Medulla oblongata (tissue), 1 donor: ENCODE measurements at regions not wholly inside any gene's neighbourhood (a gene's known extent, or its start where the extent isn't known, plus 50 kb on each side); places are given as distances from the start of the nearest gene placed in this dataset.

Source experiments
- DNase-seq: peaks from one replicate; pipeline ENCODE4 v3.0.0-alpha.2; 2015; ENCODE audit errors: extremely low spot score

DNA sequence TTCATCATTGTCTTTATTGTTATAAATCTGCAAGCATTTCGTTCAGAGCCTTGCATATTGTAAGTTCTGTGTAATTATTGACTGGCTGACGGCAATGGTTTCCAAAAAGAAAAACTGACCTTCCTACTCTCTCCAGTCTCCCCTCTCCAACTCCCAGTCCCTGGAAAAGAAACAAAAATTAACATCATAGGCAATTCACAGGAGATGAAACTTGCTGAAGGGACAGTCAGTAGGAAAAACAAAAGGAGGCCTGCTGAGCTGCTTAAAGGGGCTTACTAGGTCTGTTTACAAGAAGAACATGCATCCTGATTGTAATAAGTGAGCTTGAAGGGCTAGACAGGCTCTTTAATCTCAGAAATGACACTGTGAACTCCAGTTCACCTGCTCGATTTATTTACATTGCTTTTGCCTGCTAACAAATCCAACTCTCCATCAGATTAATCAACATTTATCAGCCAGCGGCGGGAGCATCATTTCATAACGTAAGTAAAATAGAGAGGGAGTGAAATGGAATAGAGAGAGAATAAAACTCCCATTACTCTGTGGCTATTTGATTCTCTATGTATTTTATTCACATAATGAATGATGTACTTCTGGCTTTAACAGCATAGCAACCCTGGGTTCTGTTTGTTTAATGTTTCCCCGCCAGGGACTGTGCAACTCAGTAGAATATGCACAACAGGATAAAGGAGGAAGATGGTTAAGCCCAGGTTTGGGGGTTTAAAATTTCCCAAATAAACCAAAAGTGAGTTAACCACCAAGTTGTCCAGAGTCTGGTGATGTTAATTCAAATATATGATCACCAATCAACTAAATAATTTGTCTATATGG, 256.7 kb upstream of the SETBP1 start:
- DNase-seq = no peak

DNA sequence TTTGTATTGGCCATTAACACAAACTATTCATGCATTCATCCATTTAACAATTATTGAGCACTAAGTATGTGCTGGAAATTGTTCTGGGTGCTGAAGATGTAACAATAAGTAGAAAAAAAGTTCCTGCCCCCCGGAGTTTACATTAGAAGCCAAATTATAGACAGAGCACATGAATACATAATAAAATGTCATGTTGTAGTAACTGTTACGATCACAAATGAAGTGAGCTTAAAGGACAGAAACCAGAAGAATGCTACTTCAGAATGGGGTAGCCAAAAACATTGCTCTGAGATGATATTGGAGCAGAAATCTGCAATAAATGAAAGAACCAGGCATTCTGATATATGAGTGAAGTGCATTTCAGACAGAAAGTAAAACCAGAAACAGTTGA, 256.0 kb upstream of the SETBP1 start:
- DNase-seq = no peak

DNA sequence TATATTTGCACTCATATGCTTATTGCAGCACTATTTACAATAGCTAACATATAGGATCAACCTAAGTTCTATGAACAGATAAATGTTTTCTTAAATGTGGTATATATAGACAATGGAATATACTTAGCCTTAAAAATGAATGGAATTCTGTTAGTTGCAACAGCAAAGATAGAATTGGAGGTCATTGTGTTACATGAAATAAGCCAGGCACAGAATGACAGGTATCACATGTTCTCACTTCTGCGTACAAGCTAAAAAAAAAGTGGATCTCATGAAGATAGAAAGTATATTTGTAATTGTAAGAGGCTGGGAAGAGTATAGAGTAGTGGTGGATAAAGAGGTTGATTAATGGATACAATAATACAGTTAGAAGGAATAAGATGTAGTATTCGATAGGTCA, 255.5 kb upstream of the SETBP1 start:
- DNase-seq = no peak

DNA sequence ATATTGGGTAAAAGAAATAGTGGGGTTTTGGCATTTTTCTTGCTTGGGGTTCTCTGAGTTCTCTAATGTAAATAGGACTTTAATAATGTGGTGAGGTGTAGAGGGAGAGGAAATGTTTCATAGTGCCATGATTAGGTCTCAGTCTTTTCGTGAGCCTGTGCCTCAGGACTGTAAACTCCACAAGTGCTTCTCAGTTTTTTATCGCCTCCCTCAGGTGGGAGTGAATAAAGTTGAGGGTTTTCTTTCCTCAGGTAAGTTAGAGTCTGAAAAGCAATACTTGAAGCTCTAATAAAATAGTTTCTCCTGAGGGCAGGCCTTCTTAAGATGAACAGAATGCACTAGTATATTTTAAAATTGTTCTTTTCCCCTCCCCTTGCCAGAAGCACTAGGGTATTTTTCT, 243.1 kb upstream of the SETBP1 start:
- DNase-seq = no peak

DNA sequence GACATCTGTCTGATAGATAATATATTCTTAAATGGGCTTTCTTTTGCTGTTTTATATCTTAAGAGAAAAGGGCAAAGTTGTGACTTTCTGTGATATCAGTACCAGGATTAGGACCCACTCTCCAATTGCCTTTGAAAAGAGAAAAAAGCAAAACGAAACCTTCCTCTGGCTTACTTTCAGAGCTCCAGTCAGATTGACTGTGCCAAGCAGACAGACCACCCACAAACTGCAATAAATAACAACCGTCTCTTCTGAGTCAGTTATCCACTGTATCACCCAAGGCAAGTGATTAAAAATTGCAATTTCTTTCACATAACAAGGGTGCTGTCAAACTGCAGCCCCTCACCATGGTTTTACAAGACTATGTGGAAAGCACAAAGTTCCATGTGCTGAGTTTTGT, 230.5 kb upstream of the SETBP1 start:
- DNase-seq = no peak

DNA sequence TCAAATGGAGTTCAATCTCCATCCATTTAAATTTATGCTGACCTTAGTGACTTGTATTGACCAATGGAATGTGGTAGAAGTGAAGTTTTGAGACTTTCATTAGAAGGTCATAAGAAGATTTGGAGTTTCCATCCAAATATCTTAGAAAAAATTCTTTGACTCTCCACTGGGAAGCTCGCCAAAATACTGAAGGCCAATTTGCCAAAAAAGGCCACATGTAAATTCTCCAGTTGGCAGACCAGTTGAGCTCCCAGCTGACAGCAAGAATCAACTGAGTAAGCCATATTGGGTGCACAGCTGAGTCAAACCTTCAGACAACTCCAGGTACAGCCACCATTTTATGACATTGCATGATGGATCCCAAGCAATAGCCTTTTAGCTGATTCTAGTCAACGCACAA, 228.3 kb upstream of the SETBP1 start:
- peak; percentile 14 for DNase-seq

DNA sequence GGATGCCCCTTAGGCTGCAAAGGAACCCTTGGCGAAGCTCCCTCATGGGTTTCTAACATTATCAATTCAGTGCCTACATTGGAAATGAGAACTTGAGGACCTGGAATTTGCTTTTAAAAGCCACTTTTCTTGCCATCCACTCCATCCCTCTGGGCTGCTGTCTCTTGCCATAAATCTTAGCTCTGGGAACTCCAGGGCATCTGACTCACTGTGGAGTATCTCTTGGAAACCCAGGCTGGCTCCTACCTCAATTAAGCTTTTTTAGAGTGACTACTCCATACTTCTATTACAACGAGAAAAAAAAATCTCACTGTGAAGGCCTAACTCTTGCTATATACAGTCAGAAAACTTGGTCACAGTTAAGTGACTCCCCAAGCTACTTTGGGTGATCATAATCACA, 227.2 kb upstream of the SETBP1 start:
- DNase-seq = no peak

DNA sequence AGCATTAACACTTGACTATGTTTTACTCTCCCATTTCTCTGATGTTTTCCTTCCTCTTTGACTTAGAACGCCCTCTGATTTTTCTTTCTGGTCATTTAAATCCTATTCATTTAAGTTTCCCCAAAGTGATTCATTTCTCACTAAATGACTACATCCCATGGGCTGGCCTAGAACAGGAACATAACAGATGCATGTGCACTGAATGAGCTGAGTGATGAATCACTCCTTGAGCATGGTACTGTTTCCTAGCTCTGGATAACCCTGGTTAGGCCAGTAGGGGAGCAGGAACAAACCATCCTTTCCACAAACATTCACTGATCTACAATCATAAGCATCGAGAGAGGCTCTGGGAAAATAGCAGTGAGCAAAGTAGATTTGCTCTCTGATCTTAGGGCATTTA, 221.9 kb upstream of the SETBP1 start:
- DNase-seq = no peak

DNA sequence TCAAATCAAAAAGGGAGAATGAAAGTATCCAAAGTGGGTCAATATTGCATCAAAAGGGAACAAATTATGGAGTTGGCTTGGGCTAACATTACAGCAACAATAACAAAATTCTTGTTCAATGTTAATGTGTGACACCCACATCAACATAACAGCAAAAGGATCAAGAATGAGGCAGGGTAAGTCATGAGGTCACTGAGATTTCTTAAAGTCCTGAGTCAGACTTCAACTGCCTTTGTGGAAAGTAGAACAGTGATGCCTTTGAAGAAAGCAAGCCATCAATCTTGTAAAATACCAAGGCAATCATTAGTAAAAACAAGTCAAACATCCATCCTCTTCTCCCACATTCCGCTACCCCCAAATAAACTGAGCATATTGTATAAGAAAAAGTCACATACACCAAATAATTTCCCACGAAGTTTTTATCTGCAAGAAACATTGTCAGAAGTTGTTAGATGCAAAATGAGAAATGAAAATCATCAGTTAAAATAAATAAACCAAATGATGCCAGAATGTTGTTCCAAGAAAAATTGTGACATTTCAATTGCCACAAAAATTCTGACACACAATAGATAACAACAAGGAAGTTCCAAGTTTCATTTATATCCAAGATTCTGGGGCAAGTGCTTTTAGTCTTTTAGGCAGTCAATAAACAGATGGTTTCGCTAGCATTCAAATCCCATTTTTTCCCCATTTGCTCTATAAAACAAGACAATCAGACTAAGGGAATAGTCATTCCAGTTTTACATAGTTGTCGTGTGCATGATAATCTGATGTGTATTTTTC, 216.1 kb upstream of the SETBP1 start:
- DNase-seq = no peak

DNA sequence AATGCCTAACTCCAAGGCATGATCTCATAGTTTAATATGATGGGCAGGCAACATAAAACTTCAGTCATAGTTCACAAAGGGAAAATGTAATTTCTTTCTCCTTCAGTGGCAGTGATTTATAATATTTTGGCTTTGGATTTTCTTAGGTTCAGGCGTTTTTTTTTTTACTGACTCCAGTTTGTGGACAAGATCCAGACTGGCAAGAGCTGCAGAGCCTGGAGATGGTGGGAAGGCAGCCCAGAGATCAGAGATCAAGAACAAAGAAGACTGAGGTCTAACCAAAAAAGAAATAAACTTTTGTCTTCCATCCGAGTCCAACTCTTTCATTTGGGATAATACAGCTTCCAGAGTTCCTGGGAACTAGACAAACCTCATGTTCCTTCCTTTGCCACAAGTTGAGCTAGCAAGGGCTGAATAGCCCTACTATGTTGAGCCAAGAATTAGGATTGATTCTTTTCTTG, 215.3 kb upstream of the SETBP1 start:
- peak; percentile 62 for DNase-seq

DNA sequence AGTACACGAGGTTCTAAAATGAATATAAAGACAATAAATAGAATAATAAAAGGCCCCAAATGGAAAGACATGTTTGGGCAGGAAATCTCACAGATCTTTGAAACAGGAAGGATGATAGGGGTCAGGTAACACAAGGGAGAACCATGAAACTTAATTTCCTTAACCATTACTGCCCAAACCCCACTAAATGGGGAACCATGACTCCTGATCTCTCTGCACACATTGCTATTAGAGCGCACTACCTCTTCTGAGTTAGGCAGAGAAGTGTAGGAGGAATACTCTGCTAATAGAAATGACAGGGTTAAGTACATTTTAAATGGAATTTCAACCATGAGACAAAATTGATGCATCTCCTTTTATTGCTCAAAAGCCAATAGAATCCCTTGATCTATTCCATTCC, 213.7 kb upstream of the SETBP1 start:
- no peak for DNase-seq

DNA sequence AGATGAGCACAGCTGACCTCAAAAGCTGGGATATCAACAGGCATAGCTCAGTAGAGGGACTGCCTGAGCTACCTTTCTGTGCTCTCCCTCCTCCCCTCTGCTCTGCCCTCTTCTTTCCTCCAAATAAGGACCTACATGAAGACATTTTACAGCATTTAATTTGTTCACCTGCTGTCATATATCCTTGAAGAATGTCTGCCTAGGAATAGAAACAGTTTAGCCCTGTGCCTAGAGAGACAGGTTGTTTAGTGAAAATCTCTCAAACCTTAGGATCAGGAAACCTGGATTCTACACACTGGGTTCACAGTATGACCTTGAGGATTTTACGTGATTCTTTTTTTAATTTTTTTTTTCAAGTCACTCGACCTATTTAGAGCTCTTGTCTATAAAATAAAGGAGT, 213.0 kb upstream of the SETBP1 start:
- no peak for DNase-seq

DNA sequence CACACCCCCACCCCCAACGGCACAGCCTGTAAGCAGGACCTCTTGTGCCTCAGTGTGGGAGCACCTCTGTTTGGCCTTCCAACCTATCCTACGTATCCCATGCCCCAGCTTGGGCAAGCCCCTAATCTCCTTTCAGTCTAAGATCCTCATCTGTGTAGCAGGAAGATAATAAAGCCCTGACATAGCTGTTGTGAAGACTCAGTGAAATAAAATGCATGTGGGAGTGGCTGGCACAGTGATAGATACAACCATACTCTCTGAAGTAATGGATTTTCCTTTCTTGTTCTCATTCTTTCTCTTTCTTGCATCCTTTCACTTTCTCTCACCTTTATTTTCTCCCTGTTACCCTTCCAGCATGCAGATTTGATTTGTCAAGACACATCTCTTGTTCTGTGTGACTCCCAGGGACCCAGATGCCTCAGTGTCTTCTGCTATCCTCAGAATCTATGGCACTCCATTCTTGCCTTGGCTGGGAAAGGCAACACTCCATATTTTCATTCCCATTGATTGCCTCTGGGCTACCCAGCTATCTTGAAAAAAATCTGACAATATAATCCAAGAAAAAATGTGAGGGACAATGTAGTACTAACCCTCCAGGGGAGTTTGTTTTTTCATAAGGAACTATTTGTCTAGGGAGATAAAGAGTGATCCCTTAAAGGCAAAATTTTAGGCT, 207.2 kb upstream of the SETBP1 start:
- DNase-seq = no peak

DNA sequence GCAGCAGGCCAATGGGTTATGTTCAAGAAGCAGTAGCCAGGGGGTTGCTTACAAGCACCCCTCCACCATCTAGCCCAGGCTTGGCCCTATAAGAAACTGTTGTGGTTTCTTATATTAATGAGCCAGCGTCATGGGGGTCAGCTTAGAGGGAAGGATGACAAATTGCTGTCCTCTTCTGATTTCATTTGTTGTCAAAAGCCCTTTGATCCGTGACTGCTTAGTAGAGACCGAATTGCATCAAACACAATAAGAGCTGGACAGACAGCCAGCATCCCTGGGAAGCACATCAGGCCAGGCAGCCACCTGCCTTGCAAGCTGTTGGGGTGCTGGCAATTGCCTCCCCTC, 206.6 kb upstream of the SETBP1 start:
- DNase-seq = no peak

DNA sequence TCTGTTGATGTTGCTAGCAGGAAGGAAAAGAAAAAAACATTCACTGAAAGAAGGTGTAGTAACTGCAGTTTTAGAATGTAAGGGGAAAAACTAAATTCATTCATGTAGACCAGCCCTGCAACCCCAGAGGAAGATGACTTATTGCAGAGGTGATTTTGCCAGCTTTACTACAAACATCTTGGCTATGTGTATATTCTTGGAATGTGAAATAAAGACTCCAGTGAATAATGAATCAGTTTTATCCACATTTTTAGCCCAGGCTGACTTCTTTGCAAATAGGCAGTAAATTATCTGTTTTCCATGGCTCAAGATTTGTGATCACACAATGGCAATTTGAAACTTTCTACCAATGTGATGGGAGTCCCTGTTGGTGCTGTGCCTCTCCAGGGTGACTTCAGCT, 206.1 kb upstream of the SETBP1 start:
- DNase-seq = no peak

DNA sequence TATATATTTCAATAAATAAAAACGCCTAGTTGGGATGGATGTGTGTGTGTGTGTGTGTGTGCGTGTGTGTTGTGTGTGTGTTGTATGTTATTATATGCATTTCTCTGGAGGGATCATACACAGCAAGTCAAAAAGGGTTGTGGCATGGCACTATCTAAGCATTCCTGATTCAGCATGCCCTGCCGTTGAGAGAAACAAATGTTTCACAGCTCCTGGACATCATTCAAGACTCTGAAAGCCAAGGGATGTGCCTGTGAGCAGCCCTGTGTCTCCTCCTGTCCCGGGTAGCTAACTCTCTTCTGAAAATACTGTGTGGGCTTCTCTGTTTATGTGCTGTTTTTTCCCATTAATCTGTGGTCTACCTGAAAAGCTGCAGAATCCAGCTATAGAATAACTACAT, 197.9 kb upstream of the SETBP1 start:
- no peak for DNase-seq

DNA sequence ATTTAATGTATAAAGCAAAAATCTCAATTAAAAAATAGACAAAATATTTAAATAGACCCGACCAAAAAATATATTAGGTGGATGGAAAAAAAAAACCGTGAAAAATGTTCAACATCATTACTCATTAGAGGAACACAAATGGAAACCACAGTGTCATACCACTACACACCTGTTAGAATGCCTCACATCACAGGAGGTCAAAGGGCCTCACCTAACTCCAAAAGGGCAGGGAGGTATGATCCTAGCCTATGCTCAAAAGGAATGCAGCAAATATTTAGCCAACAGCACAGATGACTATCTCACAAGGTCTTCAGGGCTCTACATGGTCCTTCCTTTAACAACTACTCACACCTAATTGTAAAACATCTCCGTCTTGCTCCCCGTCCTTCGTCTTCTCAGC, 185.5 kb upstream of the SETBP1 start:
- DNase-seq = no peak

DNA sequence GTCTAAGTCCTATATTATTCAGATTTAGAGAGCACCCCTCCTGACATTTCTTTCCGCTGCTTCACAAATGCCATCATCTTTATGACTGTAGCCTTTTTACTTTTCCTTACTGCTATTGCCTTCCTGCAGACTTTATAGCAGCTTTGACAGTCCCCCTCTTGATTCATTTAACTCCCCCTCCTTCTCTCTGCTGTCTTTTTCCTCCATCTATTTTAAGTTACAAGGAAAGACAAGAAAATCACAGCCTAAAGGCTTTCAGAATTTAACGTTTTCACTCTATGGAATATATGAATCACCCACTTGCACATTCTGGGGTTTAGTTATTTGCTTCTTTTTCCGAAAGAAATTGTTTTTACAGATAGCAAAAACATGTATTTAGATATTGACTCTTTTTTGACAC, 183.4 kb upstream of the SETBP1 start:
- no peak for DNase-seq

DNA sequence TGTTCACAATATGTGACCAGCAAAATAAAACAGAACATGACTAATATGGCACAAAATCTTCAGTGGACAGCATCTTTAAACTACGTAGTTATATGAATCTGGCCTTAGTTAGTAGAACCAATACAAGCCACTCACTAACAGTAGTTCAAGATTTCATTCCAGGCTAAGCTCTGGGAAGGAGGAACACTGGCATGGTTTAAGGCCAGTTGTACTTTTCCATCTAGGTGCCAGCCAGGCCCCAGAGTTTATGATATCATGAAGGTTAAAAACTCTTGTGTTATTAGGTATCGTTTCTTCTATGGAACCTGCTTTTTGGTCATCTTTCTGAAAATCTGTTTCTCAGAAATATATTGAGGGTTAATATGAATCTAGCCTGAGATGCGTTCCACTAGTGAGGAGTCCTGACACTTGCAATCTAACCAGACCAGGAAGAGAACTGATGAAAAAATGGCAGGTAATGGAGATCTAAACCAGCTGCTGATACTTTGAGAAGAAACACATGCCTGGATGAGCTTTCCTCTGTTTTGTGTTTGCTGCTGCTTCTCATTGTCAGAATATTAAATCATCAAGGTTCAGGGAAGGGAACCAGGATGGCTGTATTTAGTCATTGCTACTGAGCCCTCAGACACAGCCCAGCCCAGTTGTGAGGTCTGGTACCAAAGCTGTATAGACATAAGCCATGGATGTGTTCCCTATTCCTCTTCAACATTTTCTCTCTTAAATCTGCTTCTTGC, 182.8 kb upstream of the SETBP1 start:
- DNase-seq = no peak

DNA sequence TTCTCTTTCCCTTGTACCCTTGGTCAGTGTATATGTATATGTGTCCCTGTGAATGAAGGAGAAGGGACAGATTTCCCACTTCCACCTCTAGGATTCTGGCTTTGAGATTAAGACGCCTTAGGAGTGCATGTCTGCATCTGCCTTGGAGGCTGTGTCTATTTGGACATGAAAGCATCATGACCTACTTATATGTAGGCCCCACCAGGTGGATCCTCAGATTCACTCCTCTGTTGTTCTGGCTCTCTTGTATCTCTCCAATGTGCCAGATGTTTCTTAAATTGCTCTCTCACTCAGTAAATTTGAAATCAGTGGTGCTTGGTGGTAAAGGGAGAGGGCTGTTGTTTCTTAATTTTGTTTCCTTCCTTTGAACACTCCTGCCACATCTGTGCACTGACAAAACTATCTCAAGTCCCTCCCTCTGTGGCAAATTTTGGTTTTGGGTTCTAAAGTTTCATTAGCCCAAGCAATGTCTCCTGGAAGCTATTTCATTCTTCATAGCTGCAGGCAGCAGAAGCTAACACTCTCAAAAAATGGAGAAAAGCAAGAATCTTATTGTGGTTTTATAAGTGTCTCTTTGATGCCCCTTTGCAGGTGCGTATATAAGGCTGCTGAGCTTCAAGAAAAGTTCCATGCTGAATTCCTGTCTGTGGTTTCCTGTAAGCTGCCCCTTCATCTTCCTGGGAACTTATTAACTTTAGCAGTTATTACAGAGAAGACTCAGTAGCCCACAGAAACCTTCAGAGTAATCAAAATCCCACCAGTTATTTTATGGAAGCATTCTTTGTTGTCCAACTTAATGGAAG, 179.7 kb upstream of the SETBP1 start:
- DNase-seq = no peak

DNA sequence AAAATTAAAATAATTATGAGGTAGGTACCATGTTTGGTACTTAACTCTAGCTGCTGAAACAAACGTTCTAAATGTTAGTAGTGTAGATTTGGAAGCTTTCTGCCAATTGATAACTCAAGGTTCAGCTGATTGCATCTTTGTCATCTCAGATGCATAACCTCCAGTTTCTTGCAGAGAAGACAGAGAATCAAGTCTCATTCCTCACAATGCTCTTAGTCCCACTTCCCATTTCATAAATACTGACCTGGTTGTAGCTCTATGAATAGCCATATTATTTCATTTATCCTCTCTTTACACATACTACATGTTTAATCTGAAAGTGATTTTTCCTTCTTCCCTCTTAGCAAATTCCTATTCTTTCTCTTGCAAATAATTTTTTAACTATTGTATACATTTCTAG, 178.5 kb upstream of the SETBP1 start:
- no peak for DNase-seq
